ENCODE measurements at regions not wholly inside any gene's neighbourhood (a gene's known extent, or its start where the extent isn't known, plus 50 kb on each side); places are given as distances from the start of the nearest gene placed in this dataset.

GRCh38 chr1:222369148-222369547 lies 178.8 kb downstream of the HHIPL2 start:
- no peak for TF ChIP-seq CTCF (IDR thresholded peaks at IDR 0.05)
- Histone ChIP-seq H3K36me3 (ENCODE audit: control insufficient read depth, insufficient read depth, low read length) (no peaks in the 10 kb centered on the region), H3K79me2 (no peaks in the 10 kb centered on the region), H3K4me1 (no peaks in the 10 kb centered on the region), H3K9ac (no peak overlapping the region), H3K27ac (no peak overlapping the region), H2AFZ (no peak overlapping the region), H3K27me3 (ENCODE audit: control insufficient read depth, insufficient read depth, low read length) (no peaks in the 10 kb centered on the region), H3K4me3 (ENCODE audit: low read depth, low read length) (no peak overlapping the region), H3K4me2 (ENCODE audit: low read length) (no peak overlapping the region), H3K9me3 (ENCODE audit: control insufficient read depth, low read length) (no peaks in the 10 kb centered on the region)

GRCh38 chr1:222358100-222358499 lies 189.8 kb downstream of the HHIPL2 start:
- Histone ChIP-seq H3K4me1 (no peaks in the 10 kb centered on the region), H3K9ac (no peak overlapping the region), H3K4me3 (ENCODE audit: low read depth, low read length) (no peak overlapping the region), H3K79me2 (no peaks in the 10 kb centered on the region), H3K36me3 (ENCODE audit: control insufficient read depth, insufficient read depth, low read length) (no peaks in the 10 kb centered on the region), H2AFZ (no peak overlapping the region), H3K4me2 (ENCODE audit: low read length) (no peak overlapping the region), H3K27ac (no peak overlapping the region), H3K27me3 (ENCODE audit: control insufficient read depth, insufficient read depth, low read length) (no peaks in the 10 kb centered on the region), H3K9me3 (ENCODE audit: control insufficient read depth, low read length) (no peaks in the 10 kb centered on the region)
- TF ChIP-seq CTCF (IDR thresholded peaks at IDR 0.05) = no peak

GRCh38 chr1:222357252-222357651 lies 190.7 kb downstream of the HHIPL2 start:
- no peak overlapping the region for H2AFZ ChIP-seq
- no peak overlapping the region for H3K4me2 ChIP-seq (ENCODE audit: low read length)
- no peak overlapping the region for H3K9ac ChIP-seq
- no peaks in the 10 kb centered on the region for H3K36me3 ChIP-seq (ENCODE audit: control insufficient read depth, insufficient read depth, low read length)
- no peaks in the 10 kb centered on the region for H3K27me3 ChIP-seq (ENCODE audit: control insufficient read depth, insufficient read depth, low read length)
- H3K9me3 ChIP-seq (ENCODE audit: control insufficient read depth, low read length) = no peaks in the 10 kb centered on the region
- H3K79me2 ChIP-seq = no peaks in the 10 kb centered on the region
- TF ChIP-seq CTCF (IDR thresholded peaks at IDR 0.05) = no peak
- H3K4me3 ChIP-seq (ENCODE audit: low read depth, low read length) = no peak overlapping the region
- H3K4me1 ChIP-seq = no peaks in the 10 kb centered on the region
- H3K27ac ChIP-seq = no peak overlapping the region

- Histone ChIP-seq H3K4me3 (ENCODE audit: low read depth, low read length) (no peak overlapping the region), H2AFZ (no peak overlapping the region), H3K79me2 (no peaks in the 10 kb centered on the region), H3K4me2 (ENCODE audit: low read length) (no peak overlapping the region), H3K9me3 (ENCODE audit: control insufficient read depth, low read length) (no peaks in the 10 kb centered on the region), H3K27ac (no peak overlapping the region), H3K9ac (no peak overlapping the region), H3K36me3 (ENCODE audit: control insufficient read depth, insufficient read depth, low read length) (no peaks in the 10 kb centered on the region), H3K4me1 (no peaks in the 10 kb centered on the region), H3K27me3 (ENCODE audit: control insufficient read depth, insufficient read depth, low read length) (no peaks in the 10 kb centered on the region)
- no peak for TF ChIP-seq CTCF (IDR thresholded peaks at IDR 0.05)
Observed at GRCh38 chr1:222347627-222348026, 200.3 kb downstream of the HHIPL2 start.

- Histone ChIP-seq H3K4me3 (ENCODE audit: low read depth, low read length) (no peak overlapping the region), H3K9ac (no peak overlapping the region), H3K4me1 (no peaks in the 10 kb centered on the region), H3K27me3 (ENCODE audit: control insufficient read depth, insufficient read depth, low read length) (no peaks in the 10 kb centered on the region), H2AFZ (no peak overlapping the region), H3K4me2 (ENCODE audit: low read length) (no peak overlapping the region), H3K27ac (no peak overlapping the region), H3K79me2 (no peaks in the 10 kb centered on the region), H3K36me3 (ENCODE audit: control insufficient read depth, insufficient read depth, low read length) (no peaks in the 10 kb centered on the region), H3K9me3 (ENCODE audit: control insufficient read depth, low read length) (no peaks in the 10 kb centered on the region)
- no peak for TF ChIP-seq CTCF (IDR thresholded peaks at IDR 0.05)
Observed at GRCh38 chr1:222346955-222347354, 200.9 kb downstream of the HHIPL2 start.
